ENCODE measurements at regions not wholly inside any gene's neighbourhood (a gene's known extent, or its start where the extent isn't known, plus 50 kb on each side); places are given as distances from the start of the nearest gene placed in this dataset.

DNA sequence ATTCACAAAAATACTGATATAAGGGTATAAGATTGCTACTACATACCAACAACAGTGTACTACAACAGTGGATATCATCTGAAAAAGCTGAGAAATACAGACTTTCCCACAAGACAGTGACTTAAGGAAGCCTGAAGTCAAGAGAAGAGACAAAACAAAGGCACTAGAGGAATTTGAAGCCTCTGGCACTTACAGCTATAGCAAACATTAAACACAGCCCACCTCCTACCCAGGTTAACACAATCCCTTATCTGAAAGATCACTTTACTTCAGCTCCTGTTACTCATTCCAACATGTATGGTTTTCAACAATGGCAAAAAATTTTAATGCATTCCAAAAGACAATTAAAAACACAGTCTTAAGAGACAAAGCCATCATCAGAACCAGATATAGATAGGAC is 388.5 kb downstream of the JRKL start:
- no peak for TF ChIP-seq BACH1 (IDR thresholded peaks at IDR 0.05; ENCODE audit: borderline replicate concordance)
- TF ChIP-seq, protein P1, sequence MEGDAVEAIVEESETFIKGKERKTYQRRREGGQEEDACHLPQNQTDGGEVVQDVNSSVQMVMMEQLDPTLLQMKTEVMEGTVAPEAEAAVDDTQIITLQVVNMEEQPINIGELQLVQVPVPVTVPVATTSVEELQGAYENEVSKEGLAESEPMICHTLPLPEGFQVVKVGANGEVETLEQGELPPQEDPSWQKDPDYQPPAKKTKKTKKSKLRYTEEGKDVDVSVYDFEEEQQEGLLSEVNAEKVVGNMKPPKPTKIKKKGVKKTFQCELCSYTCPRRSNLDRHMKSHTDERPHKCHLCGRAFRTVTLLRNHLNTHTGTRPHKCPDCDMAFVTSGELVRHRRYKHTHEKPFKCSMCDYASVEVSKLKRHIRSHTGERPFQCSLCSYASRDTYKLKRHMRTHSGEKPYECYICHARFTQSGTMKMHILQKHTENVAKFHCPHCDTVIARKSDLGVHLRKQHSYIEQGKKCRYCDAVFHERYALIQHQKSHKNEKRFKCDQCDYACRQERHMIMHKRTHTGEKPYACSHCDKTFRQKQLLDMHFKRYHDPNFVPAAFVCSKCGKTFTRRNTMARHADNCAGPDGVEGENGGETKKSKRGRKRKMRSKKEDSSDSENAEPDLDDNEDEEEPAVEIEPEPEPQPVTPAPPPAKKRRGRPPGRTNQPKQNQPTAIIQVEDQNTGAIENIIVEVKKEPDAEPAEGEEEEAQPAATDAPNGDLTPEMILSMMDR (IDR thresholded peaks at IDR 0.05 in 2 of 3, conservative IDR thresholded peaks at IDR 0.05 in 1 of 3; ENCODE audit: control insufficient read depth in 2 of 3, extremely low read depth in 1 of 3, insufficient read depth in 1 of 3, low read depth in 3 of 3, low read length in 3 of 3) = no peak

Data from GM12878 (cell line).